ENCODE measurements at regions not wholly inside any gene's neighbourhood (a gene's known extent, or its start where the extent isn't known, plus 50 kb on each side); places are given as distances from the start of the nearest gene placed in this dataset.

DNA sequence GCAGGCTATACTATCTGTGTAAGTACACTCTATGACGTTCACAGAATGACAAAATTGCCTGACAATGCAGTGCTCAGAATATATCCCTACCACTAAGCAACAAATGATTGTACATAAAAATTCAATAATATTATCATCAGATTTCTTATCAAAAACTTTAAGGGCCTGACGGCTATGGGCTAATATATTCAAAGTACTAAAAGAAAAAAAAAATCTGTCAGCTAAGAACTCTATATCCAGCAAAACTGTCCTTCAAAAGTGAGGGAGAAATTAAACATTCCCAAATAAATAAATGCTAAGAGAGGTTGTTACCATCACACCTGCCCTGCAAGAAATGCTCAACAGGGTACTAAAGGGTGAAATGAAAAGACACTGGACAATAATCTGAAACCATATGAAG, 127.3 kb downstream of the TM2D1 start:
- TF ChIP-seq, protein P1, sequence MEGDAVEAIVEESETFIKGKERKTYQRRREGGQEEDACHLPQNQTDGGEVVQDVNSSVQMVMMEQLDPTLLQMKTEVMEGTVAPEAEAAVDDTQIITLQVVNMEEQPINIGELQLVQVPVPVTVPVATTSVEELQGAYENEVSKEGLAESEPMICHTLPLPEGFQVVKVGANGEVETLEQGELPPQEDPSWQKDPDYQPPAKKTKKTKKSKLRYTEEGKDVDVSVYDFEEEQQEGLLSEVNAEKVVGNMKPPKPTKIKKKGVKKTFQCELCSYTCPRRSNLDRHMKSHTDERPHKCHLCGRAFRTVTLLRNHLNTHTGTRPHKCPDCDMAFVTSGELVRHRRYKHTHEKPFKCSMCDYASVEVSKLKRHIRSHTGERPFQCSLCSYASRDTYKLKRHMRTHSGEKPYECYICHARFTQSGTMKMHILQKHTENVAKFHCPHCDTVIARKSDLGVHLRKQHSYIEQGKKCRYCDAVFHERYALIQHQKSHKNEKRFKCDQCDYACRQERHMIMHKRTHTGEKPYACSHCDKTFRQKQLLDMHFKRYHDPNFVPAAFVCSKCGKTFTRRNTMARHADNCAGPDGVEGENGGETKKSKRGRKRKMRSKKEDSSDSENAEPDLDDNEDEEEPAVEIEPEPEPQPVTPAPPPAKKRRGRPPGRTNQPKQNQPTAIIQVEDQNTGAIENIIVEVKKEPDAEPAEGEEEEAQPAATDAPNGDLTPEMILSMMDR (IDR thresholded peaks at IDR 0.05; ENCODE audit: low read length), result no peak
- no peak for TF ChIP-seq EZH2 (IDR thresholded peaks at IDR 0.05; ENCODE audit: borderline replicate concordance, low read length)

All from OCI-LY1 (cell line).